ENCODE measurements at regions not wholly inside any gene's neighbourhood (a gene's known extent, or its start where the extent isn't known, plus 50 kb on each side); places are given as distances from the start of the nearest gene placed in this dataset.

DNA sequence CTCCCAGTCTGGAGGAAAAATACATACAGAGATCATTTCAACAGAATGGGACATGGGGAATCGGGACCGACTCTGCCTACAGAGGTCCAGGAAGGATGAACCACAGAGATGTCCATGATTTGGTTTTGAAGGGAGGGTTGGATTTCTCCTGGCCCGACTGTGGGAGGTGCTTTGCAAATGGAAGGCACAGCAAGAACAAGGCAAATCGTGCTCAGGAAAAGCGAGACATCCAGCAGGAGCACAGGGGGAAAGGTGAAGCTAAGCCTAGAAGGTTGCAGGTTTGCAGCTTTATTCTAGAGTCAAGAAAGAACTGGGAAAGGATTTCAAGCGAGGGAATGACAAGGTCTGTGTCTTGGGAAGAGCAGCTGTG lies 181.9 kb downstream of the OPA1 start:
- Histone ChIP-seq H3K4me3 (ENCODE audit: low read depth, low read length) (no peak overlapping the region), H3K4me1 (peaks cover 15% of the 10 kb centered on the region), H3K36me3 (ENCODE audit: control insufficient read depth, insufficient read depth, low read length) (no peaks in the 10 kb centered on the region), H3K27ac (no peak overlapping the region), H3K9ac (no peak overlapping the region), H3K27me3 (ENCODE audit: control insufficient read depth, insufficient read depth, low read length) (no peaks in the 10 kb centered on the region), H3K79me2 (no peaks in the 10 kb centered on the region), H2AFZ (no peak overlapping the region), H3K4me2 (ENCODE audit: low read length) (no peak overlapping the region), H3K9me3 (ENCODE audit: control insufficient read depth, low read length) (no peaks in the 10 kb centered on the region)
- TF ChIP-seq, protein P1, sequence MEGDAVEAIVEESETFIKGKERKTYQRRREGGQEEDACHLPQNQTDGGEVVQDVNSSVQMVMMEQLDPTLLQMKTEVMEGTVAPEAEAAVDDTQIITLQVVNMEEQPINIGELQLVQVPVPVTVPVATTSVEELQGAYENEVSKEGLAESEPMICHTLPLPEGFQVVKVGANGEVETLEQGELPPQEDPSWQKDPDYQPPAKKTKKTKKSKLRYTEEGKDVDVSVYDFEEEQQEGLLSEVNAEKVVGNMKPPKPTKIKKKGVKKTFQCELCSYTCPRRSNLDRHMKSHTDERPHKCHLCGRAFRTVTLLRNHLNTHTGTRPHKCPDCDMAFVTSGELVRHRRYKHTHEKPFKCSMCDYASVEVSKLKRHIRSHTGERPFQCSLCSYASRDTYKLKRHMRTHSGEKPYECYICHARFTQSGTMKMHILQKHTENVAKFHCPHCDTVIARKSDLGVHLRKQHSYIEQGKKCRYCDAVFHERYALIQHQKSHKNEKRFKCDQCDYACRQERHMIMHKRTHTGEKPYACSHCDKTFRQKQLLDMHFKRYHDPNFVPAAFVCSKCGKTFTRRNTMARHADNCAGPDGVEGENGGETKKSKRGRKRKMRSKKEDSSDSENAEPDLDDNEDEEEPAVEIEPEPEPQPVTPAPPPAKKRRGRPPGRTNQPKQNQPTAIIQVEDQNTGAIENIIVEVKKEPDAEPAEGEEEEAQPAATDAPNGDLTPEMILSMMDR (IDR thresholded peaks at IDR 0.05): no peak

DNA sequence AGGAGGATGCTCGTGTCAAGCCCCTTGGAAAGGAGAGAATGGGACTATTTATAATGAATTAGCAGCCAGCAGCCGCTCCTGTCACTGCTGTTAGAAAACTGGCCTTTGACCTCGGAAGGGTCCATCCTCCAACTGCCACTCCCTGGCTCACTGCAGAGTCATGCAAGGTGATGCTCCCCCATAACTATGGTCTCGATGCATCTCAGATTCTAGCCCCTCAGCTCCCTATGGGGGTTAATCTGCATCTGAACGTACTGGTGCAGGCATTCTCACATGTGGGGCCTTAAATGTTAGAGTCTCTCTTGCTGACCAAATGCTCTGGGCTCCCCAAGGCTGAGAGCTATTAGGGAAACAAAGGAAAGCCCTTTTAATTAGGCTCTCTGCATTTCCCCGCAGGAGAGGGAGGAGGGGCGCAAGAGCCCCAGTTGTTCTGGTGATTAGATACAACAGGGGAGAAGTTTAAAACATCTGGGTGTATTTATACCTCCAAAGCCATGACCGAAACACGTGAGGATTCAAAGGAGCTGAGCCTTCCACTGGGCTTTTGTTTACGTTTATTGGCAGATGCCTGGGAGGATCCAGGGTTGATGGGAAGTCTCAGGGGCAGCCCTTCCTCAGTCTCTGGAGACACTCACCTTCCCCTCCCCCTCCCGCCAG lies 182.5 kb downstream of the OPA1 start:
- no peak overlapping the region for H3K4me2 ChIP-seq (ENCODE audit: low read length)
- no peak overlapping the region for H3K9ac ChIP-seq
- no peaks in the 10 kb centered on the region for H3K9me3 ChIP-seq (ENCODE audit: control insufficient read depth, low read length)
- no peaks in the 10 kb centered on the region for H3K27me3 ChIP-seq (ENCODE audit: control insufficient read depth, insufficient read depth, low read length)
- no peak overlapping the region for H2AFZ ChIP-seq
- H3K27ac ChIP-seq: no peak overlapping the region
- H3K4me3 ChIP-seq (ENCODE audit: low read depth, low read length): no peak overlapping the region
- TF ChIP-seq, protein P1 (IDR thresholded peaks at IDR 0.05): no peak
- H3K79me2 ChIP-seq: no peaks in the 10 kb centered on the region
- peaks cover 15% of the 10 kb centered on the region for H3K4me1 ChIP-seq
- H3K36me3 ChIP-seq (ENCODE audit: control insufficient read depth, insufficient read depth, low read length): no peaks in the 10 kb centered on the region

DNA sequence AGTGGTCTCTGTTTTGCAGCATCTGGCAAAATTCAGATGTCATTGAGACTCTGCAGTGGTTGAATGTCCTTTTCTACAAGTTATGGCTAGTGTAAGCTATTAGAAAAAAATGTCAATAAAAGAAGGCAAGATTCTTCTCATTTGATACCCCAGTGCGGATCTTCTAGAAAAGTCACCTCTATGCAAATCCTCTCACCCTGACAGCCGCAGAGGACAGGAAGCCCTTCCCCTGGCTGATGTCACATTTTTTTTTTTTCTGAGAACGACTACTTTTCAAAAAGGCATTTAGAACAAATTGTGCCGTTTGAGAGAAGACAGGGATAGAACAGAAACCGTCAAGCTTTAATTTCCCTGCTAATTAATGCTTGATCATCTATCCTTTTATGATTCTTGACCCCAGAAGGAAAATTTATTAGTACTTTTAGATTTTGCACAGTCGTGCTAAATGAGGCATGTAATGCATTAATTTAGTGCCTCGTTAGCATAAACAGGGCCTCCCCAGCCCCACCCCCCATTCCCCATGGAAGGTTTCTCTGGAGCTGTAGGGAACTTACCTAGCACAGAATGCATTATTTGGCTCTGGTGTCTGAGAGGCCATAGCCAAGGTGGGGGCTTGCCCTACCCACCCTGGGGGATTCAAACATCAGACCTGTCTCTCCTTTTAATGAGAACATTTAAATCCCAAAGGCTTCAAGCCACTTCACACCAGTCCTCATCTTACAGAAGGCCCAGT lies 183.8 kb downstream of the OPA1 start:
- Histone ChIP-seq H3K4me1 (peaks cover 15% of the 10 kb centered on the region), H3K79me2 (no peaks in the 10 kb centered on the region), H3K9ac (no peak overlapping the region), H3K4me3 (ENCODE audit: low read depth, low read length) (no peak overlapping the region), H3K4me2 (ENCODE audit: low read length) (no peak overlapping the region), H3K36me3 (ENCODE audit: control insufficient read depth, insufficient read depth, low read length) (no peaks in the 10 kb centered on the region), H2AFZ (no peak overlapping the region), H3K27ac (no peak overlapping the region), H3K9me3 (ENCODE audit: control insufficient read depth, low read length) (no peaks in the 10 kb centered on the region), H3K27me3 (ENCODE audit: control insufficient read depth, insufficient read depth, low read length) (no peaks in the 10 kb centered on the region)
- TF ChIP-seq, protein P1 (IDR thresholded peaks at IDR 0.05): no peak

DNA sequence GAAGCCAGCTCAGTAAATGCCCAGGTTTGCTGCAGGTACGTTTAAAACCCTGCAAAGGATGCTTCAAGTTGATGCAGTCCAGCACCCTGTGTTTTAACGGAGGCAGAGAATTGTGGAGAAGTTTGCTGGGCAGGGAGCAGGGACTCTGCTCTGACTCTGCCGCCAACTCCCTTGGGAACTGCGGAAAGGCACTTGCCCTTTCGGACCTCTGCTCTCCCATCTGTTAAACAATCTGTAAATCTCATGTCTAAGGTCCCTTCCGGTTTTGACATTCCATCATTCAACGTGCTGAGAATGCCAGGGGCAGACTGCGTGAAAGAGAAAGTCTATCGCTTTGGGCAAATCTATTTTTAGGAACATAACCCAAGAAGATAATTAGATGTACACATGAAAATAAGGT lies 184.5 kb downstream of the OPA1 start:
- Histone ChIP-seq H3K79me2 (no peaks in the 10 kb centered on the region), H3K9me3 (ENCODE audit: control insufficient read depth, low read length) (no peaks in the 10 kb centered on the region), H3K27me3 (ENCODE audit: control insufficient read depth, insufficient read depth, low read length) (no peaks in the 10 kb centered on the region), H3K4me2 (ENCODE audit: low read length) (peak overlapping the region; percentile 1), H3K36me3 (ENCODE audit: control insufficient read depth, insufficient read depth, low read length) (no peaks in the 10 kb centered on the region), H3K4me1 (peaks cover 8% of the 10 kb centered on the region), H3K4me3 (ENCODE audit: low read depth, low read length) (no peak overlapping the region), H2AFZ (no peak overlapping the region), H3K9ac (no peak overlapping the region), H3K27ac (no peak overlapping the region)
- TF ChIP-seq, protein P1 (IDR thresholded peaks at IDR 0.05): no peak

DNA sequence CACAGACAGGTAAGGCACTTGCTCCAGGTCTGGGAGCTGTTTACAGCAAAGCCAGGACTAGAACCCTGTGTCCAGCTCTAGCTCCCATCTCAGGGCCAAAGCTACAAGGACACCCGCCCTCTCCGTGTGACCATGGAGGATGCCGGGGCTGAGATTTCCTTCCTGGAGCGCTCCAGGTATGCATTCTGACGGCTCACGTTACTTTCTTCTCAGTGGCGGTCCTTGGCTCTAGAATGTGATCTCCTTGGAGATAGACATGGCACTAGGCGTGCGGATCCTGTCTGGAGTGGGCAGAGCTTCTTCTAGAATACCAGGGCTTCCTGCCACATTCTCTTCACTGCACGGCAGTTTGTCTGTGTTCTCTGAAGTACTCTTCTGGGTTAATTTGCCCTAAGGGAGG lies 185.7 kb downstream of the OPA1 start:
- no peaks in the 10 kb centered on the region for H3K9me3 ChIP-seq (ENCODE audit: control insufficient read depth, low read length)
- no peak overlapping the region for H3K4me3 ChIP-seq (ENCODE audit: low read depth, low read length)
- H3K4me2 ChIP-seq (ENCODE audit: low read length): no peak overlapping the region
- no peaks in the 10 kb centered on the region for H3K79me2 ChIP-seq
- H3K36me3 ChIP-seq (ENCODE audit: control insufficient read depth, insufficient read depth, low read length): no peaks in the 10 kb centered on the region
- TF ChIP-seq, protein P1 (IDR thresholded peaks at IDR 0.05): no peak
- peak overlapping the region; percentile 23 for H2AFZ ChIP-seq
- H3K9ac ChIP-seq: no peak overlapping the region
- no peaks in the 10 kb centered on the region for H3K27me3 ChIP-seq (ENCODE audit: control insufficient read depth, insufficient read depth, low read length)
- peaks cover 5% of the 10 kb centered on the region for H3K4me1 ChIP-seq
- H3K27ac ChIP-seq: no peak overlapping the region
